Cardiac muscle cell (in vitro differentiated cells and primary cell): ENCODE measurements at regions not wholly inside any gene's neighbourhood (a gene's known extent, or its start where the extent isn't known, plus 50 kb on each side); places are given as distances from the start of the nearest gene placed in this dataset.

Source experiments
- DNase-seq, 2 donors: peaks; one replicate each; pipeline versions ENCODE4 v3.0.0 to v3.0.0-alpha.2; 2010 to 2017; ENCODE audit warnings: low read depth in 1 of 2, low spot score in 1 of 2
- H3K27ac ChIP-seq: fragments of 200-600 bp; sonication (generic); 2 replicates; pipeline ENCODE4 v1.5.1; 2016
- H3K27me3 ChIP-seq: fragments of 200-600 bp; sonication (generic); 2 replicates; pipeline ENCODE4 v1.6.0; 2016; ENCODE audit warnings: control low read depth
- H3K36me3 ChIP-seq: fragments of 200-600 bp; sonication (generic); 2 replicates; pipeline ENCODE4 v1.5.1; 2016; ENCODE audit warnings: control low read depth
- H3K4me1 ChIP-seq: fragments of 200-600 bp; sonication (generic); 2 replicates; pipeline ENCODE4 v1.8.1; 2017; ENCODE audit warnings: low read depth, mild to moderate bottlenecking, mixed run types
- H3K4me3 ChIP-seq: fragments of 200-600 bp; sonication (generic); 2 replicates; pipeline ENCODE4 v1.5.1; 2016; ENCODE audit warnings: mild to moderate bottlenecking
- H3K9me3 ChIP-seq: fragments of 200-600 bp; sonication (generic); 2 replicates; pipeline ENCODE4 v1.5.1; 2017; ENCODE audit warnings: low read depth, mild to moderate bottlenecking, control low read depth
- TF ChIP-seq, protein P1 (sequence below): IDR thresholded peaks from 2 replicates; pipeline ENCODE4 v1.5.1; 2012; ENCODE audit warnings: low read depth, mild to moderate bottlenecking, low read length

DNA sequence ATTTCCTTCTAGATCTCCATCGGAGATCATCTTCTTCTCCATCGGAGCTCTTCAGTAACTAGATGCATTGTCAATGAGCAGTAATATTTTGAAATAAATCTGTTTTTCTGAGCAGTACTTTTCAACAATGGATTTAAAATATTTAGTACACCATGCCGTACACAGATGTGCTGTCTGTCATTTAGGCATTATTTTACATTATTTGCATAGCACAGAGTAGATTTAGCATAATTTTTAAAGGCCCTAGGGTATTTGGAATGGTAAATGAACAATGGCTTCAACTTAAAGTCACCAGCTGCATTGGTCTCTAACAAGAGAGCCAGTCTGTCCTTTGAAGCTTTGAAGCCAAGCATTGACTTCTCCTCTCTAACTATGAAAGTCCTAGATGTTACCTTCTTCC is 95.4 kb upstream of the ANKFN1 start:
- TF ChIP-seq, protein P1, sequence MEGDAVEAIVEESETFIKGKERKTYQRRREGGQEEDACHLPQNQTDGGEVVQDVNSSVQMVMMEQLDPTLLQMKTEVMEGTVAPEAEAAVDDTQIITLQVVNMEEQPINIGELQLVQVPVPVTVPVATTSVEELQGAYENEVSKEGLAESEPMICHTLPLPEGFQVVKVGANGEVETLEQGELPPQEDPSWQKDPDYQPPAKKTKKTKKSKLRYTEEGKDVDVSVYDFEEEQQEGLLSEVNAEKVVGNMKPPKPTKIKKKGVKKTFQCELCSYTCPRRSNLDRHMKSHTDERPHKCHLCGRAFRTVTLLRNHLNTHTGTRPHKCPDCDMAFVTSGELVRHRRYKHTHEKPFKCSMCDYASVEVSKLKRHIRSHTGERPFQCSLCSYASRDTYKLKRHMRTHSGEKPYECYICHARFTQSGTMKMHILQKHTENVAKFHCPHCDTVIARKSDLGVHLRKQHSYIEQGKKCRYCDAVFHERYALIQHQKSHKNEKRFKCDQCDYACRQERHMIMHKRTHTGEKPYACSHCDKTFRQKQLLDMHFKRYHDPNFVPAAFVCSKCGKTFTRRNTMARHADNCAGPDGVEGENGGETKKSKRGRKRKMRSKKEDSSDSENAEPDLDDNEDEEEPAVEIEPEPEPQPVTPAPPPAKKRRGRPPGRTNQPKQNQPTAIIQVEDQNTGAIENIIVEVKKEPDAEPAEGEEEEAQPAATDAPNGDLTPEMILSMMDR = no peak
- Histone ChIP-seq H3K9me3 (no peaks in the 10 kb centered on the region), H3K36me3 (no peaks in the 10 kb centered on the region), H3K4me1 (no peaks in the 10 kb centered on the region), H3K4me3 (no peak overlapping the region), H3K27ac (no peak overlapping the region), H3K27me3 (no peaks in the 10 kb centered on the region)
- DNase-seq = no peak

DNA sequence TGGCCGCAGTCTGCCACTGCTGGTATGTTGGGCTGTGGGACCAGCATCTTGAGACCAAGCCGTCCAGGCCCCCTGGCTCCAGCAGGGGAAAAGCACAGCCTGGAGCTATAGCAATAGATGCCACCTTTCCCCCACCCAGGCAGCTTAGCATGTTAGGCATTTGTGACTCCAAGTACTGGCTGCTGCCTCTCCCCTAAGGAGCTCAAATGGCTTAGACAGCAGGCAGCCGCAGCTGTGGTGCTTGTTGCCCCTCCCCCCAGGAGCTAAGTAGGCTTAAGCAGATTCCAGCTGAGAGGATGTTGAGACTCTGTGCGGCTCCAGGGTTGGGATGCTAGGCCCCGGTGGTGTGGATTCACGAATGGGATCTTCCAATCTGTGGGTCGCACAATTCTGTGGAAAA is 88.8 kb upstream of the ANKFN1 start:
- TF ChIP-seq, protein P1 = no peak

DNA sequence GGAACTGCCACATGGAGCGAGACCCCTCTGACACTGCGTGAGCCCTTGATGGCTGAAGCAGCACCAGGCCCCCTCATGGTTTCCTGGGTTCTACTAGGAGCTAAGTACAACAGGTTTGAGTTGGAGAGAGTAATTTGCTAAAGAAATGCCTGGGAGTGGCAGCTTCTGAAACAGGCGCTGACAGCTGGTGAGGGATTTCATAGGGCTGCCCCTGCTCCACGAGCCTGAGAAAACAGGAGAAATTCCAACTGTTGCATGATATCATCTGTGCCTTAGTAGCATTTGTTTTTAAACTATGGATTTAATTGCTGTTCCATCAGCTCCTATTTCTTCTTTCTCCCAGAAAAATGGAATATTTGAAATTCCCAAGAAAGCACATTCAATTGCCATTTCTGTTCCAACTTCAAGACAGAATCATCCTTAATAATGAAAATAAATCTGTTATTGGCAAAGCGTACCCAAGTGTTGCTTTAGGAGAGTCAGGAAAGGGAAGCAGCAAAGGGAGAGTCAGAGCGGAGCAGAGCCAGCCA is 78.8 kb upstream of the ANKFN1 start:
- no peak overlapping the region for H3K27ac ChIP-seq
- no peaks in the 10 kb centered on the region for H3K27me3 ChIP-seq
- H3K9me3 ChIP-seq = no peaks in the 10 kb centered on the region
- no peak for DNase-seq
- TF ChIP-seq, protein P1 = no peak
- no peaks in the 10 kb centered on the region for H3K4me1 ChIP-seq
- no peaks in the 10 kb centered on the region for H3K36me3 ChIP-seq
- H3K4me3 ChIP-seq = no peak overlapping the region

More for the DNA sequence above, 88.8 kb upstream of the ANKFN1 start:
- H3K4me1 ChIP-seq = no peaks in the 10 kb centered on the region
- no peaks in the 10 kb centered on the region for H3K9me3 ChIP-seq
- DNase-seq = no peak
- H3K27ac ChIP-seq = no peak overlapping the region
- no peaks in the 10 kb centered on the region for H3K36me3 ChIP-seq
- no peaks in the 10 kb centered on the region for H3K27me3 ChIP-seq
- no peak overlapping the region for H3K4me3 ChIP-seq

DNA sequence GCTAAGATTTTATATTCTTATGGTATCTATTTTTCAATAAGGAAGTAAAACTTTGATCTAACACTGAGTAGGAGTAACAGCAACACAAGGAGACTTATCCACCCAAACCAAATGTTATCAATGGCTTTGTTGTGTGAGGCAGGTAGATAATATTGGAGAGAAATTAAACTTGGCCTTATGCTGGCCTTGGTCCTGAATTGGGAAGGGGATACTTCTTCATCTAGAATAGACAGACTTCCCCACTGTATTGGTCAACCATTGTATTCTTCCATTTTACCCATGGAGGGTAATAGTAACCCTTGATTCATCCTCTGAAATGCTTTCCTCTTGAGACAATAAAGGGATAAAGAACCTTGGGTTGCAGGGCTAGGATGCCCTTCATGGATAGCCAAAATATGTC is 76.3 kb upstream of the ANKFN1 start:
- no peak for DNase-seq
- TF ChIP-seq, protein P1 = no peak
- Histone ChIP-seq H3K36me3 (no peaks in the 10 kb centered on the region), H3K9me3 (no peaks in the 10 kb centered on the region), H3K4me3 (no peak overlapping the region), H3K4me1 (no peaks in the 10 kb centered on the region), H3K27me3 (no peaks in the 10 kb centered on the region), H3K27ac (no peak overlapping the region)

DNA sequence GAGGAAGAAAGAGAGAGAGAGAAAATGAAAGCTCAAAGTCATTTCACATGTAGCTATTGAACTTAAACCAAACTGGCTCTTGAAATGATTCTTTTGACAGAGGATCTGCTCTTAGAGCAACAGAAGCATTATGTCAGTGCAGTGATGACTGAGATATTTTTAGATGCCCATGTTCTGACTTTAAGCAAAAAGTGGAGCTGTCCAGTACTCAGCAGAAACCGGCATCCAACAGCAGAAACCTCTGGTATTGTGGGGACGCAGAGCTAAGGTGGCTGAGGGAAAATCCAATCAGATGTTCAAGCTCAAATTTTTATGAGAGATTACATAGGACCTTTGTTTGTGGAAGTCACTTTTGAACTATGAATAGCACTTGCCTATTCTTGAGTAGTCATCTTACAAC is 69.8 kb upstream of the ANKFN1 start:
- Histone ChIP-seq H3K36me3 (no peaks in the 10 kb centered on the region), H3K4me3 (no peak overlapping the region), H3K27ac (no peak overlapping the region), H3K27me3 (no peaks in the 10 kb centered on the region), H3K9me3 (no peaks in the 10 kb centered on the region), H3K4me1 (peaks cover 6% of the 10 kb centered on the region)
- TF ChIP-seq, protein P1 = no peak
- peak in 1 of 2 donors; percentile 62 for DNase-seq
